ENCODE measurements at regions not wholly inside any gene's neighbourhood (a gene's known extent, or its start where the extent isn't known, plus 50 kb on each side); places are given as distances from the start of the nearest gene placed in this dataset.

- TF ChIP-seq ARNTL (CRISPR knock-in tag; IDR thresholded peaks at IDR 0.05; ENCODE audit: borderline replicate concordance, low read depth) (no peak), OSR1 (CRISPR knock-in tag; IDR thresholded peaks at IDR 0.05) (no peak), ZNF565 (CRISPR knock-in tag; conservative IDR thresholded peaks at IDR 0.05; ENCODE audit: low read depth) (no peak), BACH2 (CRISPR knock-in tag; IDR thresholded peaks at IDR 0.05; ENCODE audit: borderline replicate concordance) (no peak), ZNF70 (CRISPR knock-in tag; IDR thresholded peaks at IDR 0.05) (no peak), ZNF8 (CRISPR knock-in tag; IDR thresholded peaks at IDR 0.05) (no peak), GLIS3 (CRISPR knock-in tag; IDR thresholded peaks at IDR 0.05) (no peak), RARB (CRISPR knock-in tag; IDR thresholded peaks at IDR 0.05) (no peak), POU6F1 (CRISPR knock-in tag; IDR thresholded peaks at IDR 0.05; ENCODE audit: borderline replicate concordance, low read depth) (no peak), ZFP30 (CRISPR knock-in tag; IDR thresholded peaks at IDR 0.05) (no peak), ISL1 (CRISPR knock-in tag; IDR thresholded peaks at IDR 0.05) (no peak)
- TF ChIP-seq, protein P1, sequence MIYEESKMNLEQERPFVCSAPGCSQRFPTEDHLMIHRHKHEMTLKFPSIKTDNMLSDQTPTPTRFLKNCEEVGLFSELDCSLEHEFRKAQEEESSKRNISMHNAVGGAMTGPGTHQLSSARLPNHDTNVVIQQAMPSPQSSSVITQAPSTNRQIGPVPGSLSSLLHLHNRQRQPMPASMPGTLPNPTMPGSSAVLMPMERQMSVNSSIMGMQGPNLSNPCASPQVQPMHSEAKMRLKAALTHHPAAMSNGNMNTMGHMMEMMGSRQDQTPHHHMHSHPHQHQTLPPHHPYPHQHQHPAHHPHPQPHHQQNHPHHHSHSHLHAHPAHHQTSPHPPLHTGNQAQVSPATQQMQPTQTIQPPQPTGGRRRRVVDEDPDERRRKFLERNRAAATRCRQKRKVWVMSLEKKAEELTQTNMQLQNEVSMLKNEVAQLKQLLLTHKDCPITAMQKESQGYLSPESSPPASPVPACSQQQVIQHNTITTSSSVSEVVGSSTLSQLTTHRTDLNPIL (CRISPR knock-in tag; IDR thresholded peaks at IDR 0.05; ENCODE audit: low read depth) = no peak
- ATAC-seq = no peak
Observed at GRCh38 chr13:97135883-97136282, 86.2 kb upstream of the MBNL2 start.

GRCh38 chr13:97136418-97136817, 85.7 kb upstream of the MBNL2 start:
- TF ChIP-seq ESRRG (CRISPR knock-in tag; IDR thresholded peaks at IDR 0.05) = no peak
- TF ChIP-seq ZNF565 (CRISPR knock-in tag; conservative IDR thresholded peaks at IDR 0.05; ENCODE audit: low read depth) = no peak
- TF ChIP-seq ZC3H10 (CRISPR knock-in tag; IDR thresholded peaks at IDR 0.05) = no peak
- TF ChIP-seq PATZ1 (CRISPR knock-in tag; IDR thresholded peaks at IDR 0.05; ENCODE audit: borderline replicate concordance) = no peak
- TF ChIP-seq TSHZ2 (CRISPR knock-in tag; IDR thresholded peaks at IDR 0.05) = no peak
- TF ChIP-seq RARB (CRISPR knock-in tag; IDR thresholded peaks at IDR 0.05) = no peak
- no peak for TF ChIP-seq TCF4 (CRISPR knock-in tag; IDR thresholded peaks at IDR 0.05; ENCODE audit: borderline replicate concordance)
- TF ChIP-seq, protein P2, sequence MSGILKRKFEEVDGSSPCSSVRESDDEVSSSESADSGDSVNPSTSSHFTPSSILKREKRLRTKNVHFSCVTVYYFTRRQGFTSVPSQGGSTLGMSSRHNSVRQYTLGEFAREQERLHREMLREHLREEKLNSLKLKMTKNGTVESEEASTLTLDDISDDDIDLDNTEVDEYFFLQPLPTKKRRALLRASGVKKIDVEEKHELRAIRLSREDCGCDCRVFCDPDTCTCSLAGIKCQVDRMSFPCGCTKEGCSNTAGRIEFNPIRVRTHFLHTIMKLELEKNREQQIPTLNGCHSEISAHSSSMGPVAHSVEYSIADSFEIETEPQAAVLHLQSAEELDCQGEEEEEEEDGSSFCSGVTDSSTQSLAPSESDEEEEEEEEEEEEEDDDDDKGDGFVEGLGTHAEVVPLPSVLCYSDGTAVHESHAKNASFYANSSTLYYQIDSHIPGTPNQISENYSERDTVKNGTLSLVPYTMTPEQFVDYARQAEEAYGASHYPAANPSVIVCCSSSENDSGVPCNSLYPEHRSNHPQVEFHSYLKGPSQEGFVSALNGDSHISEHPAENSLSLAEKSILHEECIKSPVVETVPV (CRISPR knock-in tag; IDR thresholded peaks at IDR 0.05) = no peak
- TF ChIP-seq SNAI2 (CRISPR knock-in tag; IDR thresholded peaks at IDR 0.05) = no peak
- no peak for TF ChIP-seq ARNTL (CRISPR knock-in tag; IDR thresholded peaks at IDR 0.05; ENCODE audit: borderline replicate concordance, low read depth)
- no peak for TF ChIP-seq TOX (CRISPR knock-in tag; IDR thresholded peaks at IDR 0.05; ENCODE audit: borderline replicate concordance)
- no peak for TF ChIP-seq ZNF8 (CRISPR knock-in tag; IDR thresholded peaks at IDR 0.05)
- TF ChIP-seq ZFP30 (CRISPR knock-in tag; IDR thresholded peaks at IDR 0.05) = no peak
- TF ChIP-seq, protein P1 (CRISPR knock-in tag; IDR thresholded peaks at IDR 0.05; ENCODE audit: low read depth) = no peak
- no peak for ATAC-seq

Data from SK-N-SH treated with all-trans-retinoic acid at 6 μM for 48 hours (cell line).